Spleen (tissue), 11 donors: ENCODE measurements at regions not wholly inside any gene's neighbourhood (a gene's known extent, or its start where the extent isn't known, plus 50 kb on each side); places are given as distances from the start of the nearest gene placed in this dataset.

Source experiments
- DNase-seq: peaks from one replicate; pipeline ENCODE4 v3.0.0-alpha.2; 2020
- H3K27ac ChIP-seq, 8 donors: fragments of 200-600 bp; sonication (generic) in 7 of 8; 1 replicate in 4 of 8; 2 replicates in 4 of 8; pipeline versions ENCODE4 v1.5.0 to v1.8.0; 2016 to 2021; ENCODE audit warnings: inconsistent platforms in 4 of 8, mild to moderate bottlenecking in 4 of 8, moderate library complexity in 1 of 8
- H3K27me3 ChIP-seq, 7 donors: fragments of 200-600 bp; sonication (generic) in 6 of 7; replicated peaks in 1 of 7; 1 replicate in 4 of 7; 2 replicates in 3 of 7; pipeline versions ENCODE4 v1.5.0 to v1.8.0; 2016 to 2021; ENCODE audit warnings: inconsistent platforms in 3 of 7, mild to moderate bottlenecking in 1 of 7
- H3K36me3 ChIP-seq, 6 donors: fragments of 200-600 bp; sonication (generic) in 5 of 6; 1 replicate in 4 of 6; 2 replicates in 2 of 6; pipeline versions ENCODE4 v1.5.0 to v1.8.0; 2016 to 2021; ENCODE audit warnings: inconsistent platforms in 2 of 6
- H3K4me1 ChIP-seq, 6 donors: fragments of 200-600 bp; sonication (generic) in 5 of 6; 1 replicate in 3 of 6; 2 replicates in 3 of 6; pipeline versions ENCODE4 v1.5.0 to v1.8.0; 2016 to 2021; ENCODE audit warnings: inconsistent platforms in 3 of 6
- H3K4me3 ChIP-seq, 8 donors: fragments of 200-600 bp; sonication (generic) in 7 of 8; 1 replicate in 4 of 8; 2 replicates in 4 of 8; pipeline versions ENCODE4 v1.5.0 to v1.8.0; 2016 to 2021; ENCODE audit warnings: inconsistent platforms in 4 of 8, mild to moderate bottlenecking in 4 of 8, moderate library complexity in 2 of 8
- H3K9me3 ChIP-seq, 8 donors: fragments of 200-600 bp; sonication (generic) in 7 of 8; 1 replicate in 4 of 8; 2 replicates in 4 of 8; pipeline versions ENCODE4 v1.5.0 to v1.8.0; 2016 to 2021; ENCODE audit warnings: inconsistent platforms in 4 of 8
- CTCF ChIP-seq, 11 experiments: fragments of 200-600 bp in 7 of 11; fragments of 450-650 bp in 4 of 11; sonication (generic) in 4 of 11; IDR thresholded peaks in 8 of 11; conservative IDR thresholded peaks in 3 of 11; 1 replicate in 7 of 11; 2 replicates in 4 of 11; pipeline versions ENCODE4 v1.4.0 to v1.8.0; 2016 to 2021; ENCODE audit warnings: antibody characterized with exemption in 11 of 11, inconsistent platforms in 4 of 11, mild to moderate bottlenecking in 1 of 11
- POLR2A ChIP-seq, 3 donors: fragments of 450-650 bp; IDR thresholded peaks; one replicate each; pipeline ENCODE4 v1.5.1; 2017; ENCODE audit warnings: antibody characterized with exemption in 3 of 3, mild to moderate bottlenecking in 1 of 3
- POLR2AphosphoS5 ChIP-seq, 3 donors: sonication (generic); formaldehyde crosslinking; IDR thresholded peaks; one replicate each; pipeline ENCODE4 v1.5.1; 2017; ENCODE audit warnings: antibody characterized with exemption in 3 of 3
- WGBS, 5 donors: extraction: QIAGEN DNeasy Blood & Tissue Kit in 3 of 5; methylation state at CpG; one replicate each; pipeline versions ENCODE4 v1.1.5 to v1.1.7; 2013 to 2018; 5-methylcytosine and 5-hydroxymethylcytosine counted together
- intact Hi-C: fragments of 100-400 bp; cut with DNase I; formaldehyde crosslinking; loops from one replicate; pipeline ENCODE4 v1.15.0; 2023; ENCODE audit warnings: low total_unique reads
- donor health status: healthy with polysubstance abuse.
- donor health status: DM: no; HTN: no; CAD: no; lungs with moderate emphysema.
- donor health status: DM: no; HTN: no; CAD: no.
- donor health status: Bipolar disorder and iron deficiency.
- donor health status: healthy.
- donor health status: DM: no; HTN: no; CAD: no.
- donor health status: DM: yes; HTN: yes; CAD: no.

GRCh38 chr6:97917369-97917768, 634.4 kb upstream of the MMS22L start:
- H3K9me3 ChIP-seq = no peaks in the 10 kb centered on the region
- no peak overlapping the region for H3K4me3 ChIP-seq
- intact Hi-C loops = no loop called here
- no peak overlapping the region for H3K27ac ChIP-seq
- no peak for DNase-seq
- no peak for TF ChIP-seq CTCF (IDR thresholded peaks at IDR 0.05 in 8 of 11, conservative IDR thresholded peaks at IDR 0.05 in 3 of 11)
- TF ChIP-seq POLR2A (IDR thresholded peaks at IDR 0.05) = no peak
- no peak for TF ChIP-seq POLR2AphosphoS5 (IDR thresholded peaks at IDR 0.05)
- 82 to 96% (median 88%) methylated on average over 1 of the region's 1 CpG for WGBS, 5 donors
- no peaks in the 10 kb centered on the region for H3K36me3 ChIP-seq
- no peaks in the 10 kb centered on the region for H3K27me3 ChIP-seq
- H3K4me1 ChIP-seq = no peaks in the 10 kb centered on the region

GRCh38 chr6:97919046-97919445, 636.0 kb upstream of the MMS22L start:
- Histone ChIP-seq H3K27ac (no peak overlapping the region), H3K27me3 (no peaks in the 10 kb centered on the region), H3K36me3 (no peaks in the 10 kb centered on the region), H3K9me3 (no peaks in the 10 kb centered on the region), H3K4me3 (no peak overlapping the region), H3K4me1 (no peaks in the 10 kb centered on the region)
- no peak for DNase-seq
- intact Hi-C loops = no loop called here
- TF ChIP-seq CTCF (IDR thresholded peaks at IDR 0.05 in 8 of 11, conservative IDR thresholded peaks at IDR 0.05 in 3 of 11) (no peak), POLR2A (IDR thresholded peaks at IDR 0.05) (no peak), POLR2AphosphoS5 (IDR thresholded peaks at IDR 0.05) (no peak)
- 56 to 73% (median 70%) methylated on average over 3 of the region's 3 CpGs for WGBS, 5 donors

DNA sequence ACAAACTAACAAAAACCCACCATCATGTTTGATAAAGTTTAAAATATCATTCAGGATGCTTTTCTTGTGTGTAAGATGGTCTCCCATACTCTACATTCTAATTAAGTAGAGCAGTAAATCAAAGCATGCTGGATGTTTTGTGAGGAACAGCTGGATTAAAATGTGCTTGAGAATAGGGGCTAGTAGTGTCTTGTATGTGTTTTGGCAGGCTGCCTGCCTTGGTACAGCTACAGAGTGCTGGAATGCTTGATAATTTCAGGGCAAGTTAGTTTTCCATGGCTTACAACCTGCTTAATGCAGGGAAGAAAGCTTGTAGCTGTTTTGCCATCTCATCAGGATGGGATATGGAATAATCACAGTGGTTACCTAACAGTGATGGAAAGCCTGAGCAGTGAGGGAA, 636.6 kb upstream of the MMS22L start:
- Histone ChIP-seq H3K27me3 (no peaks in the 10 kb centered on the region), H3K27ac (no peak overlapping the region), H3K4me1 (no peaks in the 10 kb centered on the region), H3K36me3 (no peaks in the 10 kb centered on the region), H3K9me3 (no peaks in the 10 kb centered on the region), H3K4me3 (no peak overlapping the region)
- TF ChIP-seq CTCF (IDR thresholded peaks at IDR 0.05 in 8 of 11, conservative IDR thresholded peaks at IDR 0.05 in 3 of 11) (no peak), POLR2A (IDR thresholded peaks at IDR 0.05) (no peak), POLR2AphosphoS5 (IDR thresholded peaks at IDR 0.05) (no peak)
- intact Hi-C loops = no loop called here
- no peak for DNase-seq

GRCh38 chr6:97923249-97923648, 640.2 kb upstream of the MMS22L start:
- no peak overlapping the region for H3K4me3 ChIP-seq
- WGBS, 5 donors = 75 to 83% (median 79%) methylated on average over 2 of the region's 2 CpGs
- no peaks in the 10 kb centered on the region for H3K4me1 ChIP-seq
- no peaks in the 10 kb centered on the region for H3K9me3 ChIP-seq
- DNase-seq = no peak
- H3K27ac ChIP-seq = no peak overlapping the region
- intact Hi-C loops = no loop called here
- TF ChIP-seq POLR2AphosphoS5 (IDR thresholded peaks at IDR 0.05) (no peak), CTCF (IDR thresholded peaks at IDR 0.05 in 8 of 11, conservative IDR thresholded peaks at IDR 0.05 in 3 of 11) (no peak), POLR2A (IDR thresholded peaks at IDR 0.05) (no peak)
- H3K36me3 ChIP-seq = no peaks in the 10 kb centered on the region
- no peaks in the 10 kb centered on the region for H3K27me3 ChIP-seq
